Lower leg skin (tissue), 4 donors: ENCODE measurements at regions not wholly inside any gene's neighbourhood (a gene's known extent, or its start where the extent isn't known, plus 50 kb on each side); places are given as distances from the start of the nearest gene placed in this dataset.

Experiments
- DNase-seq, 2 donors: peaks; one replicate each; pipeline ENCODE4 v3.0.0-alpha.2; 2019; ENCODE audit warnings: low spot score in 2 of 2
- H3K4me3 ChIP-seq: fragments of 200-600 bp; sonication (generic); 2 replicates; pipeline ENCODE4 v1.5.1; 2017; ENCODE audit warnings: mild to moderate bottlenecking, low read depth; ENCODE audit not compliant: poor library complexity, severe bottlenecking
- POLR2A ChIP-seq, 2 donors: fragments of 450-650 bp; IDR thresholded peaks; one replicate each; pipeline ENCODE4 v1.6.1; 2016 to 2017; ENCODE audit warnings: antibody characterized with exemption in 2 of 2, mild to moderate bottlenecking in 1 of 2, moderate library complexity in 1 of 2
- WGBS, 2 donors: methylation state at CpG; one replicate each; pipeline ENCODE4 v1.1.5; 2018; 5-methylcytosine and 5-hydroxymethylcytosine counted together
- intact Hi-C: fragments of 100-400 bp; cut with DNase I; formaldehyde crosslinking; loops from one replicate; pipeline ENCODE4 v1.15.0; 2023; ENCODE audit warnings: low total_unique reads
- TF ChIP-seq, protein P1 (sequence below), 3 donors: fragments of 450-650 bp; IDR thresholded peaks; one replicate each; pipeline ENCODE4 v1.5.1; 2016; ENCODE audit warnings: antibody characterized with exemption in 3 of 3, mild to moderate bottlenecking in 3 of 3, moderate library complexity in 2 of 3

DNA sequence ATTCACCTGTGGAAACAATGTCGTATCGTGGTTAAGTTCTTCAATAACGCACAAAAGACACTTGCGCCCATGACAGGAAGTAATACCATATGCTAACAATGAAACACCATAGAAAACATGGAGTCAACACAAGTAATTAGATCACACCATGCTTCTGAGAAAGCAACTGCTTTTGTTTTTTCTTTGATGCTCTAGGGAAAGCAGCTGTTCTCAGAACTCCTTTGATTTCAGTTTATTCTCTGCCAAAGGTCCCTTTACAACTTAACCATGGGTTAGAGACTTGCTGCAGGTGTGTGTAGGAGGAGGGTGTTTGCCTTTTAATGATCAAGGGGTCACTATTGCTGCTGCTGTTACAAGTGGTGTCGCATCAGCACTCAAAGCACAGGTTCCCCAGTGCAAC lies 324.0 kb upstream of the SLCO3A1 start:
- 75 to 77% methylated on average over 5 of the region's 5 CpGs for WGBS, 2 donors
- DNase-seq: no peak
- intact Hi-C loops: no loop called here
- no peak overlapping the region for H3K4me3 ChIP-seq
- TF ChIP-seq POLR2A (IDR thresholded peaks at IDR 0.05): no peak
- TF ChIP-seq, protein P1, sequence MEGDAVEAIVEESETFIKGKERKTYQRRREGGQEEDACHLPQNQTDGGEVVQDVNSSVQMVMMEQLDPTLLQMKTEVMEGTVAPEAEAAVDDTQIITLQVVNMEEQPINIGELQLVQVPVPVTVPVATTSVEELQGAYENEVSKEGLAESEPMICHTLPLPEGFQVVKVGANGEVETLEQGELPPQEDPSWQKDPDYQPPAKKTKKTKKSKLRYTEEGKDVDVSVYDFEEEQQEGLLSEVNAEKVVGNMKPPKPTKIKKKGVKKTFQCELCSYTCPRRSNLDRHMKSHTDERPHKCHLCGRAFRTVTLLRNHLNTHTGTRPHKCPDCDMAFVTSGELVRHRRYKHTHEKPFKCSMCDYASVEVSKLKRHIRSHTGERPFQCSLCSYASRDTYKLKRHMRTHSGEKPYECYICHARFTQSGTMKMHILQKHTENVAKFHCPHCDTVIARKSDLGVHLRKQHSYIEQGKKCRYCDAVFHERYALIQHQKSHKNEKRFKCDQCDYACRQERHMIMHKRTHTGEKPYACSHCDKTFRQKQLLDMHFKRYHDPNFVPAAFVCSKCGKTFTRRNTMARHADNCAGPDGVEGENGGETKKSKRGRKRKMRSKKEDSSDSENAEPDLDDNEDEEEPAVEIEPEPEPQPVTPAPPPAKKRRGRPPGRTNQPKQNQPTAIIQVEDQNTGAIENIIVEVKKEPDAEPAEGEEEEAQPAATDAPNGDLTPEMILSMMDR (IDR thresholded peaks at IDR 0.05): no peak

DNA sequence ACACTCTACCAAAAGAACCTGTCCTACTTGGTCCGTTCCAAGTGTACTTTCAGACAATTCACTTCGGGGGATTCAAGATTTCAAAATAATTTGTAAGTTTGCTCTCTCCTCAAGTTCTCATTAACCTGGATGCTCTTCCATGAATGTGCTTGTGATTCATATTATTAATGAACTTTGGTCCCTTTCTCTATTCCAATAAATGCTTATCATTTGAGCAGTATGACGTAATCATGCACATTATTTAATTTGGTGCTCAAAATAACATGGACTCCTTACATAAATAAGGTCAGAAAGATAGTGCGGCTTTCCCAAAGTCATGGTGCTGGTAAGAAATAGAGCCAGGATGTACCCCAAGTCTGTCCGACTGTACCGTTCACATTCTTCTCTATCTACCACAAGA lies 323.2 kb upstream of the SLCO3A1 start:
- TF ChIP-seq, protein P1 (IDR thresholded peaks at IDR 0.05): no peak
- no peak for TF ChIP-seq POLR2A (IDR thresholded peaks at IDR 0.05)
- WGBS, 2 donors: 85 to 86% methylated on average over 6 of the region's 6 CpGs
- intact Hi-C loops: no loop called here
- no peak for DNase-seq
- no peak overlapping the region for H3K4me3 ChIP-seq

DNA sequence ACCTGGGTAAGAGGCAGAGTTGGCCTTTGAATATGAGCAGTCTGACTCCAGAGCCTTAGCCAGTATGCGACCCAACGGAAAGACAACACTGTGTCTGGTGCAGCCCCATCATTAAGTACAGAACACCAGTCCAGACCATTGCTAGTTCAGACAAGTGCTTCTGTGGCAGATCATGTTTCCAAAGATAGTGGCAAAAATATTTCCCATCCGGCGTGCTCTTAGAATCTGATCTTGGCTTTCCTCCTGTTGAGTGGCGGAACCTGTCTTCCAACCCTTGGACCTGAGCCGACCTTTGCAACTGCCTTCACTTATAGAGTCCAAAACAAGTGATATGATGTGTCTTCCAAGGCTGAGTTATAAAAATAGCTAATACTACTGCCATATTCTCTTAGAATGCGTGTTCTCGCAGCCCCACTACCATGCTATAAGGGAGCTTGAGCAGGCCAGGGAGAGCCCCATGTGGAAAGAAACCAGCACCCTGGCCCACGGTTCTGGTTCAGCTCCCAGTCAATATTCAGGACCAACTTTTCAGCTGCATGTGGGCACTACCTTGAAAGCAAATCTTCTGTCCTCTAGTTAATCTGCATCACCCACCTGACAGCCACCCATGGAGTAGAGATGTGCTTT lies 322.4 kb upstream of the SLCO3A1 start:
- intact Hi-C loops: no loop called here
- TF ChIP-seq POLR2A (IDR thresholded peaks at IDR 0.05): no peak
- TF ChIP-seq, protein P1 (IDR thresholded peaks at IDR 0.05): no peak
- DNase-seq: peak in 1 of 2 donors; percentile 31
- WGBS, 2 donors: 54 to 55% methylated on average over 9 of the region's 9 CpGs
- no peak overlapping the region for H3K4me3 ChIP-seq

DNA sequence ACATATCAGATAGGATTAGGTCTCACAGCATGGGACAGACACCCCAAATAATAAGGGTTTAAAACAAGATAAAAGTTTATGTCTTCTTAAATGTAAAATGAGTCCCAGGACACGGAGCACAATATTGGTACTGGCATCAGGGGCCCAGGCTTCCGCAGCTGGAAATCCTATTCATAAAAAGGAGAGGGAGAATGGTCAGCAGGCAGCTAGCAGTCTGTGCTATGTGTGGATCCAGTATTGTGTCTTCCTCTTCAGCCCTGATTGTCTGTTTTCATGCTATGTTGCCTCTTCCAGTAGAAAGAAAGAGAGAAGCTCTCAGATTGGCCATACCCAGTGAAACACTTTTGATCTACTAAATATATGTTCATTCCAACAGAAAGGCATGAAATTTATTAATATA lies 319.3 kb upstream of the SLCO3A1 start:
- H3K4me3 ChIP-seq: no peak overlapping the region
- TF ChIP-seq, protein P1 (IDR thresholded peaks at IDR 0.05): no peak
- no peak for TF ChIP-seq POLR2A (IDR thresholded peaks at IDR 0.05)
- 84 to 95% methylated on average over 2 of the region's 2 CpGs for WGBS, 2 donors
- no peak for DNase-seq
- intact Hi-C loops: no loop called here

DNA sequence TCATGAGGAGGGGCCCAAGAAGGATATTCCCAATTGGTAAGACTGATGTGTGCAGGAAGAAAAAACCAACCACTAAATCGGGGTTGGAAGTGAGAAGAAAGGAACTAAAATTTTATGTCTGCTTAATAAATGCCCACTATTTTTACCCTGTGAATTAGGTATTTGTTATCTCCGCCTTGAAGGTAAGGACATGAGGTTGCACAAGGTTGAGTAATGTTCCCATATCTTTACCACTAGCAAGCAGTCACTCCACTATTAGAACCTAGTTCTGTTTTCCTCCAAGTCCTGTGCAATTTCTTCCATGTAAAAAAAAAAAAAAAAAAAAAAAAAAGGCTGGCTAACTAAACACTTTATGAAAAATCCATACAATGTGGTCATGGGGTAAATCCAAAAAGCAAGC lies 318.5 kb upstream of the SLCO3A1 start:
- WGBS, 2 donors: 89 to 90% methylated on average over 2 of the region's 2 CpGs
- intact Hi-C loops: no loop called here
- no peak overlapping the region for H3K4me3 ChIP-seq
- no peak for DNase-seq
- TF ChIP-seq, protein P1 (IDR thresholded peaks at IDR 0.05): no peak
- TF ChIP-seq POLR2A (IDR thresholded peaks at IDR 0.05): no peak
